Adrenal gland (tissue), 5 donors: ENCODE measurements at regions not wholly inside any gene's neighbourhood (a gene's known extent, or its start where the extent isn't known, plus 50 kb on each side); places are given as distances from the start of the nearest gene placed in this dataset.

Experiments
- POLR2A ChIP-seq, 2 donors: fragments of 450-650 bp; IDR thresholded peaks; one replicate each; pipeline ENCODE4 v1.6.1; 2017; ENCODE audit warnings: antibody characterized with exemption in 2 of 2, mild to moderate bottlenecking in 2 of 2, moderate library complexity in 1 of 2
- TF ChIP-seq, protein P1 (sequence below), 6 experiments: fragments of 450-650 bp in 4 of 6; fragments of 200-600 bp in 2 of 6; sonication (generic) in 1 of 6; IDR thresholded peaks; 1 replicate in 5 of 6; 2 replicates in 1 of 6; pipeline versions ENCODE4 v1.5.1 to v1.8.0; 2016 to 2021; ENCODE audit warnings: antibody characterized with exemption in 6 of 6, mild to moderate bottlenecking in 2 of 6, moderate library complexity in 1 of 6
- donor health status: DM: no; HTN: no; CAD: no.

DNA sequence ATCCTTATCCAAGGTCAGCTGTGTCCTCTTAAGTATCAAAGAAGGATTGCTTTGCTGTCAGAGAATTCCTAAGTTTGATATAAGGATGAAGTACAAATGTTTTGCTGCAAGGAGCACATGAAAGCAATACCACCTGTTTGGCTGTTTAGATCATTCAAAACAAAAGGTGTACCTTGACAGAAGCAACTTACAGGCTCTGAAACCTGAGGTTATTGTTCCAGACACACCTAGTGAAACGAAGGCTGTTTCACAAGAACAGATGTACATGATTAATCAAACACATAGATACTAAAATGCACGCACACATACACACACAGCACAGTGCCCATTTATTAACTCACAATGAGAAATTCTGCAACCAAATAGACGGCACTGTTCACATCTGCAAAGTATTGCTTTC lies 166.2 kb downstream of the RBM43 start:
- TF ChIP-seq, protein P1, sequence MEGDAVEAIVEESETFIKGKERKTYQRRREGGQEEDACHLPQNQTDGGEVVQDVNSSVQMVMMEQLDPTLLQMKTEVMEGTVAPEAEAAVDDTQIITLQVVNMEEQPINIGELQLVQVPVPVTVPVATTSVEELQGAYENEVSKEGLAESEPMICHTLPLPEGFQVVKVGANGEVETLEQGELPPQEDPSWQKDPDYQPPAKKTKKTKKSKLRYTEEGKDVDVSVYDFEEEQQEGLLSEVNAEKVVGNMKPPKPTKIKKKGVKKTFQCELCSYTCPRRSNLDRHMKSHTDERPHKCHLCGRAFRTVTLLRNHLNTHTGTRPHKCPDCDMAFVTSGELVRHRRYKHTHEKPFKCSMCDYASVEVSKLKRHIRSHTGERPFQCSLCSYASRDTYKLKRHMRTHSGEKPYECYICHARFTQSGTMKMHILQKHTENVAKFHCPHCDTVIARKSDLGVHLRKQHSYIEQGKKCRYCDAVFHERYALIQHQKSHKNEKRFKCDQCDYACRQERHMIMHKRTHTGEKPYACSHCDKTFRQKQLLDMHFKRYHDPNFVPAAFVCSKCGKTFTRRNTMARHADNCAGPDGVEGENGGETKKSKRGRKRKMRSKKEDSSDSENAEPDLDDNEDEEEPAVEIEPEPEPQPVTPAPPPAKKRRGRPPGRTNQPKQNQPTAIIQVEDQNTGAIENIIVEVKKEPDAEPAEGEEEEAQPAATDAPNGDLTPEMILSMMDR (IDR thresholded peaks at IDR 0.05) = no peak
- TF ChIP-seq POLR2A (IDR thresholded peaks at IDR 0.05) = no peak
